SK-N-SH treated with all-trans-retinoic acid at 6 μM for 48 hours (cell line): ENCODE measurements at regions not wholly inside any gene's neighbourhood (a gene's known extent, or its start where the extent isn't known, plus 50 kb on each side); places are given as distances from the start of the nearest gene placed in this dataset.

Experiments used
- ARNTL ChIP-seq: fragments of 450-650 bp; formaldehyde crosslinking; IDR thresholded peaks from 2 replicates; pipeline ENCODE4 v1.5.0; 2020; ENCODE audit warnings: low read depth, mild to moderate bottlenecking, moderate library complexity, borderline replicate concordance
- ESRRG ChIP-seq: fragments of 250-450 bp; sonication (Bioruptor Pico); IDR thresholded peaks from 2 replicates; pipeline ENCODE4 v1.6.1; 2021; ENCODE audit warnings: mild to moderate bottlenecking
- GLIS3 ChIP-seq: fragments of 250-450 bp; sonication (Bioruptor Pico); IDR thresholded peaks from 2 replicates; pipeline ENCODE4 v1.5.0; 2020; ENCODE audit warnings: mild to moderate bottlenecking, moderate library complexity
- ISL1 ChIP-seq: fragments of 250-450 bp; sonication (Bioruptor Pico); IDR thresholded peaks from 2 replicates; pipeline ENCODE4 v2.1.2; 2022; ENCODE audit warnings: mild to moderate bottlenecking, moderate library complexity
- RARB ChIP-seq: fragments of 250-450 bp; sonication (Bioruptor Pico); IDR thresholded peaks from 2 replicates; pipeline ENCODE4 v1.8.0; 2021; ENCODE audit warnings: mild to moderate bottlenecking, moderate library complexity
- TF ChIP-seq, protein P1 (sequence below): fragments of 250-450 bp; sonication (Bioruptor Pico); IDR thresholded peaks from 2 replicates; pipeline ENCODE4 v1.5.1; 2020; ENCODE audit warnings: low read depth, mild to moderate bottlenecking, moderate library complexity

DNA sequence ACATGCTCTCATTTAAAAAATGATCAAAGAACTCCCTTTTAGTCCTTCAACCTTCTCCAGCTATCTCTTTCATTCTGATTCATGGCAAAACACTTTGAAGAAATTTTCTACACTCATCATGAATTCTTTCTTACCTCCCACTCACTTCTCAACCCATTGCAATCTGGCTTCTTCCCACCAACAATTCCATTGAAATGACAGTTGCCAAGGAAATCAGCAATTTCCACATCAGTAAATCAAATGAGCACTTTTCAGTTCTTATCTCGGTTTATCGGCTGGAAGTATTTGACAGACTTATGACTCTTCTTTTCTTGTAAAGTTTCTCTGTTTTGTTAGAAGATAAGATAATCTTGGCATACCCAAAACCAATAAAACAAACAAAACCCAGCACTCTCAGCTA lies 99.1 kb upstream of the CACNA2D1 start:
- TF ChIP-seq RARB (no peak), ISL1 (CRISPR knock-in tag) (peak; percentile 96), ESRRG (CRISPR knock-in tag) (no peak), ARNTL (CRISPR knock-in tag) (no peak), GLIS3 (CRISPR knock-in tag) (no peak)
- TF ChIP-seq, protein P1, sequence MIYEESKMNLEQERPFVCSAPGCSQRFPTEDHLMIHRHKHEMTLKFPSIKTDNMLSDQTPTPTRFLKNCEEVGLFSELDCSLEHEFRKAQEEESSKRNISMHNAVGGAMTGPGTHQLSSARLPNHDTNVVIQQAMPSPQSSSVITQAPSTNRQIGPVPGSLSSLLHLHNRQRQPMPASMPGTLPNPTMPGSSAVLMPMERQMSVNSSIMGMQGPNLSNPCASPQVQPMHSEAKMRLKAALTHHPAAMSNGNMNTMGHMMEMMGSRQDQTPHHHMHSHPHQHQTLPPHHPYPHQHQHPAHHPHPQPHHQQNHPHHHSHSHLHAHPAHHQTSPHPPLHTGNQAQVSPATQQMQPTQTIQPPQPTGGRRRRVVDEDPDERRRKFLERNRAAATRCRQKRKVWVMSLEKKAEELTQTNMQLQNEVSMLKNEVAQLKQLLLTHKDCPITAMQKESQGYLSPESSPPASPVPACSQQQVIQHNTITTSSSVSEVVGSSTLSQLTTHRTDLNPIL (CRISPR knock-in tag), result peak; percentile 71; the same call in 1 of the 2 replicates
